ENCODE measurements at regions not wholly inside any gene's neighbourhood (a gene's known extent, or its start where the extent isn't known, plus 50 kb on each side); places are given as distances from the start of the nearest gene placed in this dataset.

- Histone ChIP-seq H3K4me2 (ENCODE audit: low read depth, low read length, poor library complexity, severe bottlenecking) (no peak overlapping the region), H3K9me3 (ENCODE audit: insufficient read depth, low read length) (no peaks in the 10 kb centered on the region), H3K4me3 (ENCODE audit: insufficient read depth, low read length, poor library complexity, severe bottlenecking) (no peak overlapping the region), H3K36me3 (ENCODE audit: low read length) (no peaks in the 10 kb centered on the region), H3K27ac (ENCODE audit: low read depth, low read length) (no peak overlapping the region), H3F3A (ENCODE audit: insufficient read depth) (no peaks in the 10 kb centered on the region), H3K9ac (ENCODE audit: low read length) (no peak overlapping the region), H4K20me1 (ENCODE audit: low read depth, low read length) (no peaks in the 10 kb centered on the region), H3K27me3 (ENCODE audit: low read length) (no peaks in the 10 kb centered on the region), H3K79me2 (ENCODE audit: insufficient read depth, low read length) (no peaks in the 10 kb centered on the region), H2AFZ (ENCODE audit: low read depth, low read length, severe bottlenecking) (no peak overlapping the region), H3K9me2 (replicated peaks; ENCODE audit: insufficient read depth, low read length) (no peaks in the 10 kb centered on the region)
- TF ChIP-seq CTCF (IDR thresholded peaks at IDR 0.05; ENCODE audit: insufficient read depth, low read length, poor library complexity, severe bottlenecking) (no peak), EZH2phosphoT487 (conservative IDR thresholded peaks at IDR 0.05; ENCODE audit: low read length) (no peak)
Observed at GRCh38 chr2:58794916-58795315, 553.8 kb upstream of the FANCL start.

GRCh38 chr2:58794103-58794502 lies 553.0 kb upstream of the FANCL start:
- Histone ChIP-seq H3K9me3 (ENCODE audit: insufficient read depth, low read length) (no peaks in the 10 kb centered on the region), H3K4me2 (ENCODE audit: low read depth, low read length, poor library complexity, severe bottlenecking) (no peak overlapping the region), H3K27ac (ENCODE audit: low read depth, low read length) (no peak overlapping the region), H3K27me3 (ENCODE audit: low read length) (no peaks in the 10 kb centered on the region), H2AFZ (ENCODE audit: low read depth, low read length, severe bottlenecking) (no peak overlapping the region), H3K79me2 (ENCODE audit: insufficient read depth, low read length) (no peaks in the 10 kb centered on the region), H3F3A (ENCODE audit: insufficient read depth) (no peaks in the 10 kb centered on the region), H3K36me3 (ENCODE audit: low read length) (no peaks in the 10 kb centered on the region), H4K20me1 (ENCODE audit: low read depth, low read length) (no peaks in the 10 kb centered on the region), H3K4me3 (ENCODE audit: insufficient read depth, low read length, poor library complexity, severe bottlenecking) (no peak overlapping the region), H3K9ac (ENCODE audit: low read length) (no peak overlapping the region), H3K9me2 (replicated peaks; ENCODE audit: insufficient read depth, low read length) (no peaks in the 10 kb centered on the region)
- TF ChIP-seq EZH2phosphoT487 (conservative IDR thresholded peaks at IDR 0.05; ENCODE audit: low read length) (no peak), CTCF (IDR thresholded peaks at IDR 0.05; ENCODE audit: insufficient read depth, low read length, poor library complexity, severe bottlenecking) (no peak)

- no peak overlapping the region for H3K4me2 ChIP-seq (ENCODE audit: low read depth, low read length, poor library complexity, severe bottlenecking)
- no peak overlapping the region for H3K4me3 ChIP-seq (ENCODE audit: insufficient read depth, low read length, poor library complexity, severe bottlenecking)
- H3K9me2 ChIP-seq (replicated peaks; ENCODE audit: insufficient read depth, low read length) = no peaks in the 10 kb centered on the region
- no peaks in the 10 kb centered on the region for H3K36me3 ChIP-seq (ENCODE audit: low read length)
- H2AFZ ChIP-seq (ENCODE audit: low read depth, low read length, severe bottlenecking) = no peak overlapping the region
- no peaks in the 10 kb centered on the region for H3K9me3 ChIP-seq (ENCODE audit: insufficient read depth, low read length)
- no peaks in the 10 kb centered on the region for H3K79me2 ChIP-seq (ENCODE audit: insufficient read depth, low read length)
- no peaks in the 10 kb centered on the region for H4K20me1 ChIP-seq (ENCODE audit: low read depth, low read length)
- H3F3A ChIP-seq (ENCODE audit: insufficient read depth) = no peaks in the 10 kb centered on the region
- H3K27ac ChIP-seq (ENCODE audit: low read depth, low read length) = no peak overlapping the region
- no peak overlapping the region for H3K9ac ChIP-seq (ENCODE audit: low read length)
- TF ChIP-seq EZH2phosphoT487 (conservative IDR thresholded peaks at IDR 0.05; ENCODE audit: low read length) (no peak), CTCF (IDR thresholded peaks at IDR 0.05; ENCODE audit: insufficient read depth, low read length, poor library complexity, severe bottlenecking) (no peak)
- no peaks in the 10 kb centered on the region for H3K27me3 ChIP-seq (ENCODE audit: low read length)
Observed at GRCh38 chr2:58788402-58788801, 547.3 kb upstream of the FANCL start.

GRCh38 chr2:58770846-58771245 lies 529.7 kb upstream of the FANCL start:
- TF ChIP-seq EZH2phosphoT487 (conservative IDR thresholded peaks at IDR 0.05; ENCODE audit: low read length) (no peak), CTCF (IDR thresholded peaks at IDR 0.05; ENCODE audit: insufficient read depth, low read length, poor library complexity, severe bottlenecking) (no peak)
- no peaks in the 10 kb centered on the region for H4K20me1 ChIP-seq (ENCODE audit: low read depth, low read length)
- H3K4me3 ChIP-seq (ENCODE audit: insufficient read depth, low read length, poor library complexity, severe bottlenecking) = no peak overlapping the region
- no peaks in the 10 kb centered on the region for H3K9me3 ChIP-seq (ENCODE audit: insufficient read depth, low read length)
- H2AFZ ChIP-seq (ENCODE audit: low read depth, low read length, severe bottlenecking) = no peak overlapping the region
- no peak overlapping the region for H3K27ac ChIP-seq (ENCODE audit: low read depth, low read length)
- H3K36me3 ChIP-seq (ENCODE audit: low read length) = no peaks in the 10 kb centered on the region
- H3K4me2 ChIP-seq (ENCODE audit: low read depth, low read length, poor library complexity, severe bottlenecking) = no peak overlapping the region
- H3K79me2 ChIP-seq (ENCODE audit: insufficient read depth, low read length) = no peaks in the 10 kb centered on the region
- H3K9me2 ChIP-seq (replicated peaks; ENCODE audit: insufficient read depth, low read length) = no peaks in the 10 kb centered on the region
- no peaks in the 10 kb centered on the region for H3K27me3 ChIP-seq (ENCODE audit: low read length)
- no peaks in the 10 kb centered on the region for H3F3A ChIP-seq (ENCODE audit: insufficient read depth)
- H3K9ac ChIP-seq (ENCODE audit: low read length) = no peak overlapping the region
